HG03097 (cell line): ENCODE measurements at regions not wholly inside any gene's neighbourhood (a gene's known extent, or its start where the extent isn't known, plus 50 kb on each side); places are given as distances from the start of the nearest gene placed in this dataset.

Experiments used
- ATAC-seq: cut with Tn5 transposase; IDR thresholded peaks from one replicate; pipeline ENCODE4 v1.9.1; 2021; ENCODE audit not compliant: unreplicated experiment, low FRiP score

GRCh38 chr17:12519956-12520594 is 145.6 kb upstream of the MYOCD start:
- no peak for ATAC-seq

GRCh38 chr17:12521416-12521815 is 144.3 kb upstream of the MYOCD start:
- ATAC-seq: no peak

- ATAC-seq: no peak
Observed at GRCh38 chr17:12522336-12522735, 143.4 kb upstream of the MYOCD start.

GRCh38 chr17:12522743-12523183 is 142.9 kb upstream of the MYOCD start:
- ATAC-seq: no peak

- ATAC-seq: no peak
Observed at GRCh38 chr17:12523244-12523643, 142.4 kb upstream of the MYOCD start.

GRCh38 chr17:12528036-12528435 is 137.7 kb upstream of the MYOCD start:
- ATAC-seq: no peak

GRCh38 chr17:12530161-12530560 is 135.5 kb upstream of the MYOCD start:
- no peak for ATAC-seq

- no peak for ATAC-seq
Observed at GRCh38 chr17:12536021-12536420, 129.7 kb upstream of the MYOCD start.

GRCh38 chr17:12536472-12536871 is 129.2 kb upstream of the MYOCD start:
- ATAC-seq: no peak

GRCh38 chr17:12537436-12537835 is 128.3 kb upstream of the MYOCD start:
- ATAC-seq: no peak

- ATAC-seq: no peak
Observed at GRCh38 chr17:12538003-12538402, 127.7 kb upstream of the MYOCD start.

GRCh38 chr17:12545877-12546513 is 119.7 kb upstream of the MYOCD start:
- ATAC-seq: no peak

- no peak for ATAC-seq
Observed at GRCh38 chr17:12546983-12547382, 118.7 kb upstream of the MYOCD start.

GRCh38 chr17:12547831-12548230 is 117.9 kb upstream of the MYOCD start:
- no peak for ATAC-seq

GRCh38 chr17:12548558-12548957 is 117.1 kb upstream of the MYOCD start:
- ATAC-seq: no peak

- no peak for ATAC-seq
Observed at GRCh38 chr17:12549499-12550041, 116.1 kb upstream of the MYOCD start.

GRCh38 chr17:12553625-12554024 is 112.1 kb upstream of the MYOCD start:
- ATAC-seq: no peak

GRCh38 chr17:12554251-12554650 is 111.4 kb upstream of the MYOCD start:
- no peak for ATAC-seq

- no peak for ATAC-seq
Observed at GRCh38 chr17:12566291-12566690, 99.4 kb upstream of the MYOCD start.

- no peak for ATAC-seq
Observed at GRCh38 chr17:12567077-12568053, 98.3 kb upstream of the MYOCD start.
